Stimulated activated naive CD8-positive, alpha-beta T cell treated with anti-CD3 and anti-CD28 coated beads, Interleukin-15, amount 100 ng/mL, for 72 hours (primary cell): ENCODE measurements at regions not wholly inside any gene's neighbourhood (a gene's known extent, or its start where the extent isn't known, plus 50 kb on each side); places are given as distances from the start of the nearest gene placed in this dataset.
"Not testable (repeated sequence)": the region's sequence is repeated elsewhere in the genome, so short reads cannot be mapped to it uniquely, and the experiment has no call there.

Source experiments
- ATAC-seq: fragments of 150-1000 bp; cut with Tn5 transposase; 2 replicates; pipeline ENCODE4 v1.10.0; 2021; ENCODE audit warnings: mild to moderate bottlenecking, moderate library complexity
- DNase-seq, 2 donors: peaks; one replicate each; pipeline ENCODE4 v3.0.0; 2021 to 2022
- H3K27ac Mint-ChIP-seq, 2 donors: one replicate each; pipeline ENCODE4 v1.8.0; 2022; ENCODE audit warnings: mild to moderate bottlenecking in 2 of 2, mixed read lengths in 2 of 2, moderate library complexity in 2 of 2
- H3K27me3 Mint-ChIP-seq: one replicate; pipeline ENCODE4 v1.8.0; 2022; ENCODE audit warnings: mixed read lengths
- H3K4me1 Mint-ChIP-seq: one replicate; pipeline ENCODE4 v1.8.0; 2022; ENCODE audit warnings: mild to moderate bottlenecking, mixed read lengths
- H3K4me3 Mint-ChIP-seq, 2 donors: one replicate each; pipeline ENCODE4 v1.8.0; 2022; ENCODE audit warnings: mild to moderate bottlenecking in 2 of 2, mixed read lengths in 2 of 2, moderate library complexity in 1 of 2
- H3K9me3 Mint-ChIP-seq, 2 donors: one replicate each; pipeline ENCODE4 v1.8.0; 2022; ENCODE audit warnings: mixed read lengths in 2 of 2

DNA sequence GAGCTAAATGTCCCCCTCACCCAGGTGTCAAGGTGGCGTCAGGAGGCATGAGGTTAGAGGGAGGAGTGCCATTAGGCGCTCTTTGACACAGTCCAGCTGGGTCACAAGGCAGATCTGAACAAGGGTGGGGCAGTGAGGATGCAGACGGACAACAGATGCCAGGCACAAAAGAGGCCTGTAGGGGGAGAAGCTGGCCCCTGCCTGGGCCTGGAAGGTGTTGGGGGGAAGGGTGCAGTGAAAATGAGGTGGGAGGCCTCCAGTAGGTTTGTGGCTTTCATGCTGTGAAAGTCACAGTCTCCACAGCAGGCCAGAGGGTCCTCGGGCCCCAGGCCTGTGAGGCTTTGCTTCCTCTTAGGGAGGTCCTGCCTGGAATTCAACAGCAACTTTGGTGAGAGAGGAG is 85.0 kb upstream of the PLET1 start:
- no peaks in the 10 kb centered on the region for H3K27me3 Mint-ChIP-seq
- no peak for DNase-seq

DNA sequence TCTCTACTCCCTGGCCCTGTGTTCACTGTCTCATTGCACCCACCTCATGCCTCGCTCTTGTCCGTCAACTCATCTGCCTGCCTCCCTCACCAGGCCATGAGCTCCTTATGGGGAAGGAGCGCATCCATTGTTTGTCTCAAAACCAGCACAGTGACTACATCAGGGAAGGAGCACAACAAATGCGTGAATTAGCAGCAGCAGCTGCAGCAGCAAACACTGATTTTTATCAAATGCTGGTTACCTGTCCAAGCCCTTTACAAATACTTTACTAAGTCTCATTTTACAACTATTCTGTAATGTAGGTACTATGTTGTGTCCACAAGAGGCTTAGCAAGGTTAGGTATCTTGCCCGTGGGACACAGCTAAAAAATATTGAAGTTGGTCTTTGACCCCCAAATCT is 85.9 kb upstream of the PLET1 start:
- H3K27ac Mint-ChIP-seq = no peak overlapping the region
- no peaks in the 10 kb centered on the region for H3K27me3 Mint-ChIP-seq
- peaks cover 12% of the 10 kb centered on the region for H3K4me1 Mint-ChIP-seq
- DNase-seq = no peak
- H3K9me3 Mint-ChIP-seq = no peaks in the 10 kb centered on the region
- no peak overlapping the region for H3K4me3 Mint-ChIP-seq
- no peak for ATAC-seq

More for the DNA sequence above, 85.0 kb upstream of the PLET1 start:
- Mint-ChIP-seq H3K27ac (no peak overlapping the region), H3K9me3 (no peaks in the 10 kb centered on the region), H3K4me3 (no peak overlapping the region), H3K4me1 (peaks cover 12% of the 10 kb centered on the region)
- no peak for ATAC-seq

DNA sequence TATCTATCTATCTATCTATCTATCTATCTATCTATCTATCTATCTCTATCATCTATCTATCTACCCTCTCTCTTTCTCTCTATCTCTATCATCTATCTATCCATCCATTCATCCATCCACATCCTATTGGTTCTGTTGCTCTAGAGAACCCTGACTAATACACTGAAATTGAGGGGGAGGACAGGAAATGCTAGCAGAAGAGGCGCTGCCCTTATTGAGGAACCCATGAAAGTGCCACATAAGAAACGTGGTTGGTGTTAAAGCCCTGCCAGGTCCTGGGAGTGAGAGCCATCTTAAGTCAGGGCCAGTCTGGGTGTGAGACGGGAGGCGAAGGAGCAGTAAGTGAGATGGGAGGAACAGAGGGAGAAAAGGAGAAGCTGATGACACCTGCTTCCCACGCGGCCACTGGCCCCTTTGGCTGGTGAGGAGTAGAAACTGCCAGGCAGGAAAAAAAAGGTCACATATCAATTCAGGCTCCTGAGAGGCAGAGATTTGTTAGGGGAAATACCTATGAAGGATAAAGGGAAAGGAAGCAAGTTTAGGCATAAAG is 87.9 kb upstream of the PLET1 start:
- no peaks in the 10 kb centered on the region for H3K27me3 Mint-ChIP-seq
- DNase-seq (no peak), ATAC-seq (peak; percentile 28)
- peaks cover 12% of the 10 kb centered on the region for H3K4me1 Mint-ChIP-seq
- no peak overlapping the region for H3K4me3 Mint-ChIP-seq
- H3K27ac Mint-ChIP-seq = peak overlapping the region in 1 of 2 donors; percentile 54
- no peaks in the 10 kb centered on the region for H3K9me3 Mint-ChIP-seq

DNA sequence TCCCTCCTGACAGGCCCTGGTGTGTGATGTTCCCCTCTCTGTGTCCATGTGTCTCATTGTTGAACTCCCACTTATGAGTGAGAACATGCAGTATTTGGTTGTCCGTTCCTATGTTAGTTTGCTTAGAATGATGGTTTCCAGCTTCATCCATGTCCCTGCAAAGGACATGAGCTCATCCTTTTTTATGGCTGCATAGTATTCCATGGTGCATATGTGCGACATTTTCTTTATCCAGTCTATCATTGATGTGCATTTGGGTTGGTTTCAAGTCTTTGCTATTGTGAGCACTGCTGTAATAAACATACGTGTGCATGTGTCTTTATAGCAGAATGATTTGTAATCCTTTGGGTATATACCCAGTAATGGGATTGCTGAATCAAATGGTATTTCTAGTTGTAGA is 90.8 kb upstream of the PLET1 start:
- not testable (repeated sequence) for H3K4me1 Mint-ChIP-seq, ATAC-seq, H3K4me3 Mint-ChIP-seq, H3K27ac Mint-ChIP-seq, H3K27me3 Mint-ChIP-seq, H3K9me3 Mint-ChIP-seq, DNase-seq

DNA sequence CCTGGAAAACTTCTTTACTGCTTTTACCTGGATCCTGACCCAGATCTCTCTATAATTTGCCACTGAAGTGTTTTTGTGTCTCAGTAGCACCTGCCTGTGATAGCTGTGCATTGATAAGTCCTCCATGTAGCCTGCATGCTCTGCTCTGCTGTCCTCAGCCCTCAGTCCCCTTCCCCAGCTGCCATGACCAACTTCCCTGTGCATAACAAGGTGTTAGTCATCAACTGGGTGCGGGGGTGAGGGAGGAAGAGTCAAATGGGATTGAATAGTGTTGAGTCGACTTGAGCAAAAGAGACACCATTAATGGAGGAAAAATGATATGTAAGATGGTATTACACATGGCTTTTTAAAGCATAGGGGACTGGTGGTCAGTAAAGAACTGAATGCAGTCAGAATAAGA is 92.2 kb upstream of the PLET1 start:
- H3K27ac Mint-ChIP-seq = peak overlapping the region in 1 of 2 donors; percentile 8
- DNase-seq = no peak

DNA sequence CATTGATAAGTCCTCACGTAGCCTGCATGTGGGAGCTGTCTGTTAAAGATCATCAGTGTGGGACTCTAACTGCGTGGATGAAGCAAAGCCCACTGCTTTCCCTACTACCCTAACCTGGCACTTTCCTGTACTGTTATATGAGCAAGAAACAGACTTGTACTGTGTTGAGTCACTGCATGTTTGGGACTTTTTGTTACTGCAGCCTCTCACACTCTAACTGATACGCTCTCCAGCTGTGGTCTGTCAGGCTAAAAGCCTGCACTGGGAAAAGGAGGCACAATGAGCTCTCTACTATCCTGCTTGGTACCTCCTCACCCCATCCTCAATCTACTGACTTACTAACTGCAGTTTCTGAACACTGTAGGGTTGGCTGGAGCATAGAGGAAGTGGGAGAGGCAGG is 93.7 kb upstream of the PLET1 start:
- Mint-ChIP-seq H3K27me3 (no peaks in the 10 kb centered on the region), H3K9me3 (peaks cover 0 to 3% of the 10 kb centered on the region in 2 donors), H3K27ac (no peak overlapping the region), H3K4me1 (no peaks in the 10 kb centered on the region), H3K4me3 (no peak overlapping the region)
- ATAC-seq (no peak), DNase-seq (no peak)

More for the DNA sequence above, 92.2 kb upstream of the PLET1 start:
- Mint-ChIP-seq H3K9me3 (peaks cover 0 to 3% of the 10 kb centered on the region in 2 donors), H3K4me1 (peaks cover 8% of the 10 kb centered on the region), H3K4me3 (no peak overlapping the region), H3K27me3 (no peaks in the 10 kb centered on the region)
- no peak for ATAC-seq

DNA sequence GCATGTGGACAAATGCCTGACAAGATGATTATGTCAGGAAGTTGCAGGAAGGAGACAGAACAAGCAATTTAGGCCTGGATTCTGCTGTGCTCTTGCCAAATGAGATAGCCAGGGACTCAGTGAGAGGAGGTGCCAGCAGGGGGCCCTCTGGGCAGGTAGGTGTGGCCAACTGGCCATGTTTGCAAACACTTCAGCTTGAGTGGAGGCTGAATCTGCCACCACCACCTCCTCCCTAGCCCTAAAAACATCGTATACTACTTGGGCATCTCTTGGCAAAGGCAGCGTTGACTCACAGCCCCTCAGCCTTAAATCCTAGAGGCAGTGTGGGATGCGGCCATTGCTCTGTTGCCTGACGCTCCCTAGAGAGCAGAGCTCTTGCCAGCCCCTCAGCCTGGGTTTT is 95.1 kb upstream of the PLET1 start:
- no peak overlapping the region for H3K4me3 Mint-ChIP-seq
- no peak for DNase-seq
- no peaks in the 10 kb centered on the region for H3K27me3 Mint-ChIP-seq
- H3K9me3 Mint-ChIP-seq = peaks cover 0 to 3% of the 10 kb centered on the region in 2 donors
- no peak overlapping the region for H3K27ac Mint-ChIP-seq
- H3K4me1 Mint-ChIP-seq = no peaks in the 10 kb centered on the region
- no peak for ATAC-seq

DNA sequence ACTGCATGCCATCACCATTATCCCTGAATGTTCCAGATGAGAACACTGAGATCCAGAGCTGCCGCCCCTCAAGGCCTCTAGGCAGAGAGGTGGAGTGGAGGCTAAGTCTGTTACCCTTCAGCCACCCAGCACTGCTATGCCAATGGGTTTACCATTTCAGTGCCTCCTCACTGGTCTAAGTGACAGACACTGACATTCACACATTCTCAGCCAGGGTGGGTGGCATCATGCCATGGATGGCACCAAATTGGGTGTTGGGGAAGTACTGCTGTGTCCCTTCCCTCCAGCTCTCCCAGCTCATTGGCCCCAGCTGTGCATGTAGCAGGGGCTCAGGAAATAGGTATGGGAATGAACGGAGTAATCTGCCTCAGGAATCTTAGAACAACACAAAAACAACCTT is 96.8 kb upstream of the PLET1 start:
- no peak overlapping the region for H3K27ac Mint-ChIP-seq
- DNase-seq = no peak
- H3K27me3 Mint-ChIP-seq = no peaks in the 10 kb centered on the region
- H3K9me3 Mint-ChIP-seq = peaks cover 0 to 3% of the 10 kb centered on the region in 2 donors
- H3K4me1 Mint-ChIP-seq = no peaks in the 10 kb centered on the region
- H3K4me3 Mint-ChIP-seq = no peak overlapping the region
- no peak for ATAC-seq

DNA sequence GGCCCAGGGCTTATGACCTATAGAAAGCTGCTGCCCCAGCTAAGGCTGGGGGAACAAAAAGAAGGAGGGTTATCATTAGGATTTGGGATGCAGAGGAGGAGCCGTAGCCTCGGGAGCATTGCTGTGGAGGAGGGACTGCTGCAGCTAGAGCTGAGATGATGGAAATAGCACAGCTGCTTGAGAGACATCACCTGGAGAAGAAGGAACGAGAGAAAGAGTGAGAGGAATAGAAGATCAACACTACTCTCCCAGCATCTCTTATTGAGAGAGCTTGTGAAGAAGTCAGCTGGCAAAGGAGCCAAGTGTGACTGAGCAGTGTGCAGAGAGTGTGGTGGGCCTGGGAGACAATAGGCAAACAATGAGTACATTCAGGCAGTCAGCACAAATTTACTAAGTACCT is 100.7 kb upstream of the PLET1 start:
- Mint-ChIP-seq H3K4me1 (no peaks in the 10 kb centered on the region), H3K9me3 (no peaks in the 10 kb centered on the region), H3K27me3 (no peaks in the 10 kb centered on the region), H3K4me3 (no peak overlapping the region), H3K27ac (no peak overlapping the region)
- DNase-seq (no peak), ATAC-seq (no peak)

DNA sequence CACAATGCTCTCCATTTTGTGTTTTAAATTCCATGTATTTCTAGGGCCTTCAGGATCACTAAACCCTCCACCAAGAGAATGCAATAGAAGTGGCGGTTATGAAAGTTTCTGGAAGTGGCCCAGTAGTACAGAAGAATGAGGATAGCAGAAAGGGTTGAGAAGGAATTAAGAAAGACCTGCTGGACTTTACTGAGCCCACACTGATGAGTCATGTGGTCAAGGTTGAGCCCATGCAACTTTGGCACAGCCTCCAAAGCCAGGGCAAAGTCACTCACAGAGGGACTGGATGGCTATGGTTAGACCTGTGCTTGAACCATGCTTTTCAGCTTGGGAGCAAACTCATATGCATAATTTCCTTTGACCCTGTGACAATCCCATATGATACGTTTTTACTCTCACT is 102.9 kb upstream of the PLET1 start:
- no peaks in the 10 kb centered on the region for H3K4me1 Mint-ChIP-seq
- DNase-seq (no peak), ATAC-seq (no peak)
- H3K9me3 Mint-ChIP-seq = no peaks in the 10 kb centered on the region
- H3K27ac Mint-ChIP-seq = no peak overlapping the region
- H3K27me3 Mint-ChIP-seq = no peaks in the 10 kb centered on the region
- H3K4me3 Mint-ChIP-seq = no peak overlapping the region

DNA sequence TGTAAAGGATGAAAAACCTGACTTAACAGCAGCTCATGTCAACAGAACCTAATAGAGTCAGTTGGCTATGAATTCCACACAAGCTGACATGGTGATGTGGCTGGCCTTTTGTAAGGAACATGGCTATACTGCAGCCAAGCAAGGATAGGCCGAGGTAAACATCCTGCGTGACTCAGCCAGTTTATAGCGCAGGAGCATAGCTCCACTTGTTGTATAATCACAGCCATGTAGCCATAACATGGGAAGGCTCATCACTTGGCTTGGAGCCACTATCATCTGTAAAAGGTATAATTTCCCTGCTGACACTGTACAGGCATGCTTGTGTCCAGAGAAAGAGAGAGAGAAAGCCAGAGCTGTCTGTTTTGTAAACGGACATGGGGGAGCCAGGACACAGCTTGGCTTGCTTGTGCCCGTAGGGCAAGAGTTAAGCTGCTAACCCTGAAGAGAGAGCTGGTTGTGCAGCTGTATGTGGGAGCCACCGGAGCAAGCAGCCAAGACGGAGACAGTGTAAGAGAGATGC is 104.4 kb upstream of the PLET1 start:
- H3K27me3 Mint-ChIP-seq = no peaks in the 10 kb centered on the region
- no peak overlapping the region for H3K4me3 Mint-ChIP-seq
- no peaks in the 10 kb centered on the region for H3K4me1 Mint-ChIP-seq
- ATAC-seq (no peak), DNase-seq (no peak)
- no peak overlapping the region for H3K27ac Mint-ChIP-seq
- H3K9me3 Mint-ChIP-seq = no peaks in the 10 kb centered on the region

DNA sequence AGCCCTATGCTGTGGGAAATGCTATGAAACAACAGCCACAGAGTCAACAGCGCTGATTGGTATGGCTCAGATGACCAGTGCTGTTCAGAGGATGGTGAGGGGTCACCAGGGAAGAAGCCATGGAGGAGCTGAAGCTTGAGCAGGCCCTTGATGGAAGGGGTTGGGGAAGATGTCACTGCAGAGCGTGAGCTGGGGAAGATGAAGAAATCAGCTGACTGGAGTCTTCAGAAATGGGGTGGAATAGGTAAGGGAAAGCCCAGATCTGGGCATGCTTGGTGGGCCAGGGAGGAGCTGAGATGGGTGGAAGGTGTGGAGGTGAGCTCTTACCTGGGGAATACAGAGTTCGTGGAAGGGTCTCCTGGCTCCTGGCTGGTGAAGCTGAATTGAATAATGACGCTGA is 105.4 kb upstream of the PLET1 start:
- Mint-ChIP-seq H3K4me3 (no peak overlapping the region), H3K27me3 (no peaks in the 10 kb centered on the region), H3K4me1 (no peaks in the 10 kb centered on the region), H3K9me3 (no peaks in the 10 kb centered on the region), H3K27ac (no peak overlapping the region)
- no peak for ATAC-seq
- DNase-seq = no peak

DNA sequence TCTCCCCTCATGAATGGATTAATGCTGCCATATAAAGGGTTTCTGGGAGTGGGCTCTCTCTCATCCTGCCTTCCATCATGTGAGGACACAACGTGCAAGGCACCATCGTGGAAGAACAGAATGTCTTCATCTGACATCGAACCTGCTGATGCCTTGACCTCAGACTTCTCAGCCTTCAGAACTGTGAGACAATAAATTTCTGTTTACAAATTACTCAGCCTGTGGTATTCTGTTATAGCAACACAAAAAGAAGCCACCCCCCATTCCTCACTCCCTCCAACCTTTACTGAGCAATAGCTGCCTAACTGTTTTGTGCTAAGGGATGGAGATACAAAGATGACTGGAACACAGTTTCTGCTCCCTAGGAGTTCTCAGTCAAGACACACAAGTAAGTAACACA is 106.1 kb upstream of the PLET1 start:
- Mint-ChIP-seq H3K27me3 (no peaks in the 10 kb centered on the region), H3K9me3 (no peaks in the 10 kb centered on the region), H3K4me1 (no peaks in the 10 kb centered on the region), H3K4me3 (no peak overlapping the region), H3K27ac (no peak overlapping the region)
- ATAC-seq = no peak
- DNase-seq = no peak

DNA sequence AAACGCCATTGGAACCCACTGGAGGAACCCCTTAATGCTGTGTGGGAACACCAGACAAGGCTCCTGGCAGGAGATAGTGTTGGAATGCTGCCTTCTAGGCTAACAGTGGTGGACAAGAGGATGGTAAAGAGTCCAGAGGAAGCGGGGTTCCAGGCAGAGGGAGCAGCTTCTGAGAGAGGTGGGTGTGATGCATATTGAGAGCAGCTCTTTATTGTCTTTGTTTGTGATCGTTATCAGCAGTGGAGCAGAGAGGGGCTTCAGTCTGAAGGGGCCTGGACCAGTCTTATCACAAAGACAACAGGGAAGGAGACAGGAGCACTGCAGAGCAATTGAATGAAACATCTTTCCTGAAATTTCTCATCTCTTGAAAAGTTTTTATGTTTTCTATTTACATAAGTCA is 106.8 kb upstream of the PLET1 start:
- no peak for ATAC-seq
- no peak overlapping the region for H3K4me3 Mint-ChIP-seq
- no peak for DNase-seq
- H3K27me3 Mint-ChIP-seq = no peaks in the 10 kb centered on the region
- no peak overlapping the region for H3K27ac Mint-ChIP-seq
- H3K9me3 Mint-ChIP-seq = no peaks in the 10 kb centered on the region
- H3K4me1 Mint-ChIP-seq = no peaks in the 10 kb centered on the region

DNA sequence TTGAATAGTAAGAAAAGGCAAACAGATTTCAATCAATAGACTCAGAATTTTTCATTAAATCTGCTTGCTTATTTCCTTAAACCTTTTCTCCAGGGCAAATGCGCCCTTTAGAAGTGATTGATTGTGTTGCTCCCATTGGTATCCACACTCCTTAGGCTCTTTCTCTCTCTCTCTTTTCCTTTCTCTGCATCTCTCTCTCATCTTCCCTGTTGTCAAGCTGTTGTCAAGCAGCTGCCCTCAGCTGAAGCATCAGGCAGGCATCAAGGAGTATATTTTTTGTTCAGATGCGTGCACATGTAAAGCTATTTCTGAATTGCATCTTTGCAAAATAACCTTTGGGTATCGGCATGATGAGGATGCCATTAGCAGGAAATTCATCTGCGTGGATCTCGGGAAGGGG is 107.2 kb upstream of the PLET1 start:
- Mint-ChIP-seq H3K9me3 (no peaks in the 10 kb centered on the region), H3K27me3 (no peaks in the 10 kb centered on the region), H3K4me1 (no peaks in the 10 kb centered on the region), H3K4me3 (no peak overlapping the region), H3K27ac (no peak overlapping the region)
- no peak for DNase-seq
- no peak for ATAC-seq

DNA sequence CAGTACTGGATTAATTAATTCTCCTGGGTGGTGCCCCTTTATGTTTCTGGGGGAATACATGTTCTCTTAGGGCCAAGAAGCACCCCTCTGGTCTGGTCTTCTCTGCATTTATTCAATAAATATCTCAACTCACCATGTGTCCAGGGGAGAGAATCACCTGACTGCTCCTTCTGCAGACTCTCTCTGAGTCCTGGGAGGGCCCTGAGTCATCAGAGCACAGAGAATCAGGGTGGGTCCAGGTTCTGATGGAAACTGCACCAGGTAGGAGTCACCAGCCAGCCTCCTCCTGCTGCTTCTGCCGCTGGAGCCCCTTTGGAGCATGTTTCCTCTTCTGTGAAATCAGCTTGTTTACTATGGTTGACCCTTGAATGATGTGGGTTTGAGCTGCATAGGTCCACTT is 107.7 kb upstream of the PLET1 start:
- H3K4me3 Mint-ChIP-seq = no peak overlapping the region
- H3K4me1 Mint-ChIP-seq = no peaks in the 10 kb centered on the region
- no peaks in the 10 kb centered on the region for H3K27me3 Mint-ChIP-seq
- ATAC-seq (no peak), DNase-seq (no peak)
- no peaks in the 10 kb centered on the region for H3K9me3 Mint-ChIP-seq
- H3K27ac Mint-ChIP-seq = peak overlapping the region in 1 of 2 donors; percentile 10

DNA sequence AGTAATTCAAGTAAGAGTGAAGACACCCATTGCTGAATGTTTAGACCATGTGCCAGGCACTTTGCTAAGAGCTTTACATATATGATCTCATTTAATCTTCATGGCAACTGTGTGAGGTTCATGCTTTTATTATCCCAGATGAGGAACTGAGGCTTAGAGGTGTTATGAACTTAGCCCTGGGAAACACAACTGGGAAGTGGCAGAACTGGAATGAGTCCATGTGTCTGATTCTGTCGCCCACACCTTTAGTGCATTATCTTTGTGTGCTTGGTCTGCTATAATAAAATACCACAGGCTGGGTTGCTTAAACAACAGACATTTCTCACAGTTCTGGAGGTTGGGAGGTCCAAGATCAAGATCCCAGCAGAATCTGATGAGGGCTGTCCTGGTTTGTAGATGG is 108.7 kb upstream of the PLET1 start:
- ATAC-seq (no peak), DNase-seq (no peak)
- no peaks in the 10 kb centered on the region for H3K4me1 Mint-ChIP-seq
- H3K4me3 Mint-ChIP-seq = no peak overlapping the region
- no peaks in the 10 kb centered on the region for H3K27me3 Mint-ChIP-seq
- H3K27ac Mint-ChIP-seq = no peak overlapping the region
- no peaks in the 10 kb centered on the region for H3K9me3 Mint-ChIP-seq
